ENCODE measurements at regions not wholly inside any gene's neighbourhood (a gene's known extent, or its start where the extent isn't known, plus 50 kb on each side); places are given as distances from the start of the nearest gene placed in this dataset.

GRCh38 chr5:126355940-126356339, 67.3 kb upstream of the GRAMD2B start:
- H3K9me3 Mint-ChIP-seq = no peaks in the 10 kb centered on the region
- no peak overlapping the region for H3K4me3 Mint-ChIP-seq

GRCh38 chr5:126357585-126358342, 65.4 kb upstream of the GRAMD2B start:
- Histone ChIP-seq H3K9me3 (ENCODE audit: control insufficient read depth, insufficient read depth, low read length) (no peaks in the 10 kb centered on the region), H3K36me3 (ENCODE audit: control insufficient read depth, insufficient read depth, low read length) (no peaks in the 10 kb centered on the region), H3K4me3 (ENCODE audit: low read length) (no peak overlapping the region), H3K27me3 (ENCODE audit: control insufficient read depth, insufficient read depth, low read length) (no peaks in the 10 kb centered on the region), H3K27ac (ENCODE audit: low read length) (no peak overlapping the region), H3K4me1 (ENCODE audit: control insufficient read depth, insufficient read depth, low read length) (peaks cover 13% of the 10 kb centered on the region)
- 98% methylated on average over 2 of the region's 4 CpGs for WGBS (ENCODE audit: insufficient coverage)
- DNase-seq (no peak), ATAC-seq (no peak)
- TF ChIP-seq, protein P1, sequence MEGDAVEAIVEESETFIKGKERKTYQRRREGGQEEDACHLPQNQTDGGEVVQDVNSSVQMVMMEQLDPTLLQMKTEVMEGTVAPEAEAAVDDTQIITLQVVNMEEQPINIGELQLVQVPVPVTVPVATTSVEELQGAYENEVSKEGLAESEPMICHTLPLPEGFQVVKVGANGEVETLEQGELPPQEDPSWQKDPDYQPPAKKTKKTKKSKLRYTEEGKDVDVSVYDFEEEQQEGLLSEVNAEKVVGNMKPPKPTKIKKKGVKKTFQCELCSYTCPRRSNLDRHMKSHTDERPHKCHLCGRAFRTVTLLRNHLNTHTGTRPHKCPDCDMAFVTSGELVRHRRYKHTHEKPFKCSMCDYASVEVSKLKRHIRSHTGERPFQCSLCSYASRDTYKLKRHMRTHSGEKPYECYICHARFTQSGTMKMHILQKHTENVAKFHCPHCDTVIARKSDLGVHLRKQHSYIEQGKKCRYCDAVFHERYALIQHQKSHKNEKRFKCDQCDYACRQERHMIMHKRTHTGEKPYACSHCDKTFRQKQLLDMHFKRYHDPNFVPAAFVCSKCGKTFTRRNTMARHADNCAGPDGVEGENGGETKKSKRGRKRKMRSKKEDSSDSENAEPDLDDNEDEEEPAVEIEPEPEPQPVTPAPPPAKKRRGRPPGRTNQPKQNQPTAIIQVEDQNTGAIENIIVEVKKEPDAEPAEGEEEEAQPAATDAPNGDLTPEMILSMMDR (IDR thresholded peaks at IDR 0.05) = no peak
- no peaks in the 10 kb centered on the region for H3K9me3 Mint-ChIP-seq
- no peaks in the 10 kb centered on the region for H3K36me3 Mint-ChIP-seq
- H3K27ac Mint-ChIP-seq = no peak overlapping the region
- intact Hi-C loops (cut with micrococcal nuclease) = no loop called here
- no peak overlapping the region for H3K4me3 Mint-ChIP-seq
- H3K27me3 Mint-ChIP-seq (ENCODE audit: low read depth in 2 of 2) = peaks cover 2 to 26% of the 10 kb centered on the region in 2 donors
- peaks cover 30 to 32% of the 10 kb centered on the region in 2 donors for H3K4me1 Mint-ChIP-seq

More at GRCh38 chr5:126355940-126356339, 67.3 kb upstream of the GRAMD2B start:
- no peak overlapping the region for H3K4me3 ChIP-seq (ENCODE audit: low read length)
- intact Hi-C loops (cut with micrococcal nuclease) = no loop called here
- Mint-ChIP-seq H3K4me1 (peaks cover 30 to 32% of the 10 kb centered on the region in 2 donors), H3K27ac (no peak overlapping the region), H3K36me3 (no peaks in the 10 kb centered on the region), H3K27me3 (ENCODE audit: low read depth in 2 of 2) (peaks cover 5 to 14% of the 10 kb centered on the region in 2 donors)
- DNase-seq = no peak
- no peak for ATAC-seq
- TF ChIP-seq, protein P1 (IDR thresholded peaks at IDR 0.05) = no peak
- H3K27ac ChIP-seq (ENCODE audit: low read length) = no peak overlapping the region
- H3K27me3 ChIP-seq (ENCODE audit: control insufficient read depth, insufficient read depth, low read length) = no peaks in the 10 kb centered on the region
- peaks cover 13% of the 10 kb centered on the region for H3K4me1 ChIP-seq (ENCODE audit: control insufficient read depth, insufficient read depth, low read length)
- H3K36me3 ChIP-seq (ENCODE audit: control insufficient read depth, insufficient read depth, low read length) = no peaks in the 10 kb centered on the region
- H3K9me3 ChIP-seq (ENCODE audit: control insufficient read depth, insufficient read depth, low read length) = no peaks in the 10 kb centered on the region
- 68% methylated on average over 7 of the region's 8 CpGs for WGBS (ENCODE audit: insufficient coverage)

DNA sequence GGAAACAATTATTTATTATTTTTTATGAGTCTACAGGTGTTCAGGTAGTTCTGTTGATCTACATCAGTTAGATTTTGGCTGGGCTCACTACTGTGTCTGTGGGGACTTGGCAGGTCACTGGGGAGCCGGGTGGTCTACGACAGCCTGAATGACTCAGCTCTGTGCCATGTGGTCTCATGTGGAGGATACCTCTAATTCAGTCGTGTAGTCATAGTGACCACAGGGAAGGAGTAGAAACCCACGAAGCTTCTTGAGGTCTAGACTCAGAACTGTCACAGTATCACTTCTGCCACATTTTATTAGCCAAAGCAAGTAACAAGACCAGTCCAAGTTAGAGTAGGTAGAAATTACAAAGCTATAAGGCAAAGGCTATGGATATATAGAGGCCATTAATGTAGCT, 64.7 kb upstream of the GRAMD2B start:
- 9% methylated on average over 3 of the region's 4 CpGs for WGBS (ENCODE audit: insufficient coverage)
- peak overlapping the region; percentile 37 for H3K4me3 Mint-ChIP-seq
- Histone ChIP-seq H3K27me3 (ENCODE audit: control insufficient read depth, insufficient read depth, low read length) (no peaks in the 10 kb centered on the region), H3K4me1 (ENCODE audit: control insufficient read depth, insufficient read depth, low read length) (peaks cover 13% of the 10 kb centered on the region), H3K36me3 (ENCODE audit: control insufficient read depth, insufficient read depth, low read length) (no peaks in the 10 kb centered on the region), H3K9me3 (ENCODE audit: control insufficient read depth, insufficient read depth, low read length) (no peaks in the 10 kb centered on the region), H3K4me3 (ENCODE audit: low read length) (no peak overlapping the region), H3K27ac (ENCODE audit: low read length) (no peak overlapping the region)
- no peaks in the 10 kb centered on the region for H3K36me3 Mint-ChIP-seq
- peaks cover 30 to 32% of the 10 kb centered on the region in 2 donors for H3K4me1 Mint-ChIP-seq
- no peaks in the 10 kb centered on the region for H3K9me3 Mint-ChIP-seq
- no peak overlapping the region for H3K27ac Mint-ChIP-seq
- H3K27me3 Mint-ChIP-seq (ENCODE audit: low read depth in 2 of 2) = peaks cover 2 to 26% of the 10 kb centered on the region in 2 donors
- ATAC-seq (peak; percentile 63 to 83 (median 67)), DNase-seq (no peak)
- intact Hi-C loops (cut with micrococcal nuclease) = no loop called here
- TF ChIP-seq, protein P1 (IDR thresholded peaks at IDR 0.05) = no peak

Data from natural killer cell (primary cell).